GM19438 (cell line): ENCODE measurements at regions not wholly inside any gene's neighbourhood (a gene's known extent, or its start where the extent isn't known, plus 50 kb on each side); places are given as distances from the start of the nearest gene placed in this dataset.

Source experiments
- ATAC-seq: cut with Tn5 transposase; IDR thresholded peaks from one replicate; pipeline ENCODE4 v1.9.1; 2021; ENCODE audit warnings: low read depth; ENCODE audit not compliant: unreplicated experiment

- no peak for ATAC-seq
Observed at GRCh38 chr15:97057503-97057902, 727.0 kb downstream of the NR2F2 start.

GRCh38 chr15:97059281-97059680, 728.8 kb downstream of the NR2F2 start:
- ATAC-seq: no peak

- ATAC-seq: no peak
Observed at GRCh38 chr15:97061392-97061791, 730.9 kb downstream of the NR2F2 start.

GRCh38 chr15:97071668-97072067, 741.2 kb downstream of the NR2F2 start:
- no peak for ATAC-seq

GRCh38 chr15:97072545-97072944, 742.0 kb downstream of the NR2F2 start:
- ATAC-seq: no peak

GRCh38 chr15:97076011-97076410, 745.5 kb downstream of the NR2F2 start:
- ATAC-seq: no peak

GRCh38 chr15:97077975-97078374, 747.5 kb downstream of the NR2F2 start:
- no peak for ATAC-seq

- ATAC-seq: no peak
Observed at GRCh38 chr15:97078591-97078990, 748.1 kb downstream of the NR2F2 start.

- no peak for ATAC-seq
Observed at GRCh38 chr15:97081666-97082226, 751.2 kb downstream of the NR2F2 start.

GRCh38 chr15:97082830-97083229, 752.3 kb downstream of the NR2F2 start:
- no peak for ATAC-seq

- no peak for ATAC-seq
Observed at GRCh38 chr15:97084650-97085049, 754.1 kb downstream of the NR2F2 start.

GRCh38 chr15:97085731-97086130, 755.2 kb downstream of the NR2F2 start:
- no peak for ATAC-seq

- no peak for ATAC-seq
Observed at GRCh38 chr15:97087006-97087741, 756.7 kb downstream of the NR2F2 start.

- ATAC-seq: no peak
Observed at GRCh38 chr15:97091093-97091492, 760.6 kb downstream of the NR2F2 start.

GRCh38 chr15:97092656-97093055, 762.2 kb downstream of the NR2F2 start:
- ATAC-seq: no peak

GRCh38 chr15:97096303-97096835, 765.9 kb downstream of the NR2F2 start:
- no peak for ATAC-seq

GRCh38 chr15:97099040-97099439, 768.5 kb downstream of the NR2F2 start:
- ATAC-seq: no peak

- ATAC-seq: no peak
Observed at GRCh38 chr15:97101572-97101971, 771.1 kb downstream of the NR2F2 start.

- ATAC-seq: no peak
Observed at GRCh38 chr15:97114900-97115760, 784.6 kb downstream of the NR2F2 start.

GRCh38 chr15:97115761-97116070, 785.2 kb downstream of the NR2F2 start:
- ATAC-seq: no peak

GRCh38 chr15:97124790-97125189, 794.3 kb downstream of the NR2F2 start:
- no peak for ATAC-seq
